GM23338 (cell line): ENCODE measurements at regions not wholly inside any gene's neighbourhood (a gene's known extent, or its start where the extent isn't known, plus 50 kb on each side); places are given as distances from the start of the nearest gene placed in this dataset.

Experiments
- ATAC-seq: fragments of 200-7000 bp; cut with Tn5 transposase; 3 replicates; pipeline ENCODE4 v1.9.1; 2020
- DNase-seq: peaks from one replicate; pipeline ENCODE4 v3.0.0-alpha.2; 2015; ENCODE audit warnings: low spot score
- H2AFZ ChIP-seq: fragments of 200-600 bp; sonication (generic); 2 replicates; pipeline ENCODE4 v1.8.0; 2016; ENCODE audit warnings: antibody characterized with exemption, mild to moderate bottlenecking, moderate library complexity
- H3F3A ChIP-seq: fragments of 200-600 bp; sonication (generic); replicated peaks from 2 replicates; pipeline ENCODE4 v1.8.0; 2017; ENCODE audit warnings: antibody characterized with exemption, mixed run types, low read depth
- H3K27ac ChIP-seq: fragments of 200-600 bp; sonication (generic); 2 replicates; pipeline ENCODE4 v1.6.1; 2016; ENCODE audit warnings: low read depth
- H3K27me3 ChIP-seq: fragments of 200-600 bp; sonication (generic); 2 replicates; pipeline ENCODE4 v1.8.0; 2016; ENCODE audit warnings: mild to moderate bottlenecking, mixed run types, moderate library complexity; ENCODE audit not compliant: insufficient read depth
- H3K36me3 ChIP-seq: fragments of 200-600 bp; sonication (generic); 2 replicates; pipeline ENCODE4 v1.8.0; 2016; ENCODE audit warnings: mild to moderate bottlenecking; ENCODE audit not compliant: insufficient read depth
- H3K4me1 ChIP-seq: fragments of 200-600 bp; sonication (generic); 2 replicates; pipeline ENCODE4 v1.8.0; 2016; ENCODE audit warnings: mild to moderate bottlenecking, moderate library complexity; ENCODE audit not compliant: insufficient read depth
- H3K4me2 ChIP-seq: fragments of 200-600 bp; sonication (generic); 2 replicates; pipeline ENCODE4 v1.7.1; 2017; ENCODE audit warnings: mixed run types
- H3K4me3 ChIP-seq: fragments of 200-600 bp; sonication (generic); 2 replicates; pipeline ENCODE4 v1.6.1; 2016; ENCODE audit warnings: mixed run types
- H3K79me2 ChIP-seq: fragments of 200-600 bp; sonication (generic); replicated peaks from 2 replicates; pipeline ENCODE4 v1.8.0; 2017; ENCODE audit warnings: mild to moderate bottlenecking; ENCODE audit not compliant: insufficient read depth
- H3K9me2 ChIP-seq: fragments of 200-600 bp; sonication (generic); 2 replicates; pipeline ENCODE4 v1.8.0; 2017; ENCODE audit not compliant: insufficient read depth
- H4K20me1 ChIP-seq: fragments of 200-600 bp; sonication (generic); replicated peaks from 2 replicates; pipeline ENCODE4 v1.8.0; 2017; ENCODE audit warnings: mild to moderate bottlenecking; ENCODE audit not compliant: insufficient read depth
- H3K27ac Mint-ChIP-seq: 2 replicates; pipeline ENCODE4 v1.8.0; 2020; ENCODE audit warnings: inconsistent platforms, mild to moderate bottlenecking, moderate library complexity, mixed read lengths
- H3K27me3 Mint-ChIP-seq: 3 replicates; pipeline ENCODE4 v1.8.0; 2022; ENCODE audit warnings: low read depth, mild to moderate bottlenecking, moderate library complexity, mixed read lengths, inconsistent platforms; ENCODE audit not compliant: insufficient read depth, poor library complexity
- H3K36me3 Mint-ChIP-seq: 3 replicates; pipeline ENCODE4 v1.8.0; 2021; ENCODE audit warnings: low read depth, mild to moderate bottlenecking, inconsistent platforms, moderate library complexity, mixed read lengths
- H3K4me1 Mint-ChIP-seq: 3 replicates; pipeline ENCODE4 v1.8.0; 2020; ENCODE audit warnings: mild to moderate bottlenecking, inconsistent platforms, mixed read lengths
- H3K4me3 Mint-ChIP-seq: 3 replicates; pipeline ENCODE4 v1.8.0; 2021; ENCODE audit warnings: moderate library complexity, mild to moderate bottlenecking, inconsistent platforms, mixed read lengths
- H3K9me3 Mint-ChIP-seq: 3 replicates; pipeline ENCODE4 v1.8.0; 2020; ENCODE audit warnings: moderate library complexity, mild to moderate bottlenecking, inconsistent platforms, mixed read lengths
- CREB1 ChIP-seq: fragments of 250-450 bp; sonication (Bioruptor Pico); IDR thresholded peaks from 2 replicates; pipeline ENCODE4 v1.5.0; 2020; ENCODE audit warnings: low read depth, mild to moderate bottlenecking, moderate library complexity
- EZH2 ChIP-seq: fragments of 200-600 bp; sonication (generic); IDR thresholded peaks from one replicate; pipeline ENCODE4 v1.8.0; 2017; ENCODE audit warnings: antibody characterized with exemption, mild to moderate bottlenecking, low read depth; ENCODE audit not compliant: unreplicated experiment
- JUNB ChIP-seq: IDR thresholded peaks from one replicate; pipeline ENCODE4 v1.6.1; 2016; ENCODE audit warnings: antibody characterized with exemption; ENCODE audit not compliant: unreplicated experiment
- NANOG ChIP-seq: IDR thresholded peaks from 2 replicates; pipeline ENCODE4 v1.6.1; 2016; ENCODE audit warnings: antibody characterized with exemption, borderline replicate concordance
- REST ChIP-seq: IDR thresholded peaks from one replicate; pipeline ENCODE4 v1.6.1; 2018; ENCODE audit warnings: antibody characterized with exemption; ENCODE audit not compliant: unreplicated experiment
- STAT1 ChIP-seq: IDR thresholded peaks from one replicate; pipeline ENCODE4 v1.6.1; 2016; ENCODE audit warnings: antibody characterized with exemption; ENCODE audit not compliant: unreplicated experiment
- ZNF114 ChIP-seq: fragments of 250-450 bp; sonication (Bioruptor Pico); IDR thresholded peaks from 2 replicates; pipeline ENCODE4 v1.5.0; 2020; ENCODE audit warnings: mild to moderate bottlenecking, moderate library complexity
- ZNF331 ChIP-seq: fragments of 250-450 bp; sonication (Bioruptor Pico); IDR thresholded peaks from 2 replicates; pipeline ENCODE4 v1.5.0; 2020; ENCODE audit warnings: low read depth, mild to moderate bottlenecking, moderate library complexity
- ZNF462 ChIP-seq: fragments of 250-450 bp; sonication (Bioruptor Pico); IDR thresholded peaks from 2 replicates; pipeline ENCODE4 v1.5.0; 2020; ENCODE audit warnings: mild to moderate bottlenecking, moderate library complexity
- TF ChIP-seq, protein P1 (sequence below), 2 experiments: fragments of 200-600 bp in 1 of 2; sonication (generic) in 1 of 2; conservative IDR thresholded peaks; 2 replicates each; pipeline versions ENCODE4 v1.5.1 to v1.6.1; 2016 to 2017; ENCODE audit warnings: antibody characterized with exemption in 2 of 2, low read depth in 2 of 2, mild to moderate bottlenecking in 2 of 2, moderate library complexity in 1 of 2
- TF ChIP-seq, protein P2 (sequence below): IDR thresholded peaks from 2 replicates; pipeline ENCODE4 v1.6.1; 2016; ENCODE audit warnings: antibody characterized with exemption

- H3K27ac Mint-ChIP-seq, result no peak overlapping the region
- H3K4me3 Mint-ChIP-seq, result no peak overlapping the region
- Histone ChIP-seq H3K9me2 (0 out of 2 replicates have a peak, but pooled peaks cover 3% of the 10 kb centered on the region), H3K27ac (no peak overlapping the region), H3K4me2 (no peak overlapping the region), H3F3A (no peaks in the 10 kb centered on the region), H3K79me2 (no peaks in the 10 kb centered on the region), H3K4me1 (no peaks in the 10 kb centered on the region), H4K20me1 (no peaks in the 10 kb centered on the region), H3K4me3 (no peak overlapping the region), H3K27me3 (no peaks in the 10 kb centered on the region), H2AFZ (no peak overlapping the region; the same call in 1 of the 2 replicates), H3K36me3 (no peaks in the 10 kb centered on the region)
- TF ChIP-seq, protein P1, sequence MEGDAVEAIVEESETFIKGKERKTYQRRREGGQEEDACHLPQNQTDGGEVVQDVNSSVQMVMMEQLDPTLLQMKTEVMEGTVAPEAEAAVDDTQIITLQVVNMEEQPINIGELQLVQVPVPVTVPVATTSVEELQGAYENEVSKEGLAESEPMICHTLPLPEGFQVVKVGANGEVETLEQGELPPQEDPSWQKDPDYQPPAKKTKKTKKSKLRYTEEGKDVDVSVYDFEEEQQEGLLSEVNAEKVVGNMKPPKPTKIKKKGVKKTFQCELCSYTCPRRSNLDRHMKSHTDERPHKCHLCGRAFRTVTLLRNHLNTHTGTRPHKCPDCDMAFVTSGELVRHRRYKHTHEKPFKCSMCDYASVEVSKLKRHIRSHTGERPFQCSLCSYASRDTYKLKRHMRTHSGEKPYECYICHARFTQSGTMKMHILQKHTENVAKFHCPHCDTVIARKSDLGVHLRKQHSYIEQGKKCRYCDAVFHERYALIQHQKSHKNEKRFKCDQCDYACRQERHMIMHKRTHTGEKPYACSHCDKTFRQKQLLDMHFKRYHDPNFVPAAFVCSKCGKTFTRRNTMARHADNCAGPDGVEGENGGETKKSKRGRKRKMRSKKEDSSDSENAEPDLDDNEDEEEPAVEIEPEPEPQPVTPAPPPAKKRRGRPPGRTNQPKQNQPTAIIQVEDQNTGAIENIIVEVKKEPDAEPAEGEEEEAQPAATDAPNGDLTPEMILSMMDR (conservative IDR thresholded peaks at IDR 0.05; ENCODE audit: low read depth in 2 of 2), result no peak
- TF ChIP-seq STAT1 (no peak), ZNF462 (no peak), NANOG (no peak), ZNF331 (CRISPR knock-in tag) (no peak), EZH2 (no peak), REST (no peak), ZNF114 (no peak), CREB1 (no peak), JUNB (no peak)
- TF ChIP-seq, protein P2, sequence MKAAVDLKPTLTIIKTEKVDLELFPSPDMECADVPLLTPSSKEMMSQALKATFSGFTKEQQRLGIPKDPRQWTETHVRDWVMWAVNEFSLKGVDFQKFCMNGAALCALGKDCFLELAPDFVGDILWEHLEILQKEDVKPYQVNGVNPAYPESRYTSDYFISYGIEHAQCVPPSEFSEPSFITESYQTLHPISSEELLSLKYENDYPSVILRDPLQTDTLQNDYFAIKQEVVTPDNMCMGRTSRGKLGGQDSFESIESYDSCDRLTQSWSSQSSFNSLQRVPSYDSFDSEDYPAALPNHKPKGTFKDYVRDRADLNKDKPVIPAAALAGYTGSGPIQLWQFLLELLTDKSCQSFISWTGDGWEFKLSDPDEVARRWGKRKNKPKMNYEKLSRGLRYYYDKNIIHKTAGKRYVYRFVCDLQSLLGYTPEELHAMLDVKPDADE, result no peak
- DNase-seq (no peak), ATAC-seq (no peak)
- no peaks in the 10 kb centered on the region for H3K36me3 Mint-ChIP-seq
- H3K9me3 Mint-ChIP-seq, result no peaks in the 10 kb centered on the region
- peaks cover 5% of the 10 kb centered on the region; the same call in 2 of the 3 replicates for H3K4me1 Mint-ChIP-seq
- H3K27me3 Mint-ChIP-seq, result peaks cover 2% of the 10 kb centered on the region
Observed at GRCh38 chr9:106529616-106530015, 333.4 kb upstream of the ZNF462 start.
